ENCODE measurements at regions not wholly inside any gene's neighbourhood (a gene's known extent, or its start where the extent isn't known, plus 50 kb on each side); places are given as distances from the start of the nearest gene placed in this dataset.

DNA sequence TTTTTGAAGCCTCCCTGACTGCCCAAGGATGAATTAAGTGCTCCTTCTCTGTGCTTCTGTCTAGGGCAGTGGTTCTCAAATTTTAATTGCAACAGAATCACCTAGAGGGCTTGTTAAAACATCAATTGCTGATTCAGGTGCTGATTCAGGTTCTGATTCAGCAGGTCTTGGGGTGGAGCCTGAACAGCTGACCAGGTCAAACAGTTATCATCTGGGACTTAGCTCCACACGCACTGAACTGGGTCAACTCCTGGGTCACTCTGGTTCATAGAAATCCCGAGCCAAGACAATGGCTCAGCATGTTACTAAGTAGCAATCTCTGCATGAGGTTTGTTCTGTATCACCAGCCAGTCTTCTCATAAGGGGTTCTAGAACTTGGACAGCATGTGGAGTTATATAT is 192.3 kb downstream of the GJA1 start:
- TF ChIP-seq NFE2L1 (CRISPR knock-in tag; IDR thresholded peaks at IDR 0.05; ENCODE audit: borderline replicate concordance) (no peak), RAD21 (CRISPR knock-in tag; IDR thresholded peaks at IDR 0.05) (no peak), ZNF17 (CRISPR knock-in tag; IDR thresholded peaks at IDR 0.05) (no peak), ZNF263 (CRISPR knock-in tag; IDR thresholded peaks at IDR 0.05) (no peak), EP300 (IDR thresholded peaks at IDR 0.05; ENCODE audit: low read depth in 2 of 2, low read length in 2 of 2) (no peak), EP300 (CRISPR knock-in tag; IDR thresholded peaks at IDR 0.05; ENCODE audit: borderline replicate concordance) (no peak), ATF7 (IDR thresholded peaks at IDR 0.05) (no peak), ATF7 (CRISPR knock-in tag; IDR thresholded peaks at IDR 0.05) (no peak), ZZZ3 (CRISPR knock-in tag; IDR thresholded peaks at IDR 0.05; ENCODE audit: borderline replicate concordance) (no peak), EZH2 (conservative IDR thresholded peaks at IDR 0.05; ENCODE audit: low read depth, low read length) (no peak)
- TF ChIP-seq, protein P1, sequence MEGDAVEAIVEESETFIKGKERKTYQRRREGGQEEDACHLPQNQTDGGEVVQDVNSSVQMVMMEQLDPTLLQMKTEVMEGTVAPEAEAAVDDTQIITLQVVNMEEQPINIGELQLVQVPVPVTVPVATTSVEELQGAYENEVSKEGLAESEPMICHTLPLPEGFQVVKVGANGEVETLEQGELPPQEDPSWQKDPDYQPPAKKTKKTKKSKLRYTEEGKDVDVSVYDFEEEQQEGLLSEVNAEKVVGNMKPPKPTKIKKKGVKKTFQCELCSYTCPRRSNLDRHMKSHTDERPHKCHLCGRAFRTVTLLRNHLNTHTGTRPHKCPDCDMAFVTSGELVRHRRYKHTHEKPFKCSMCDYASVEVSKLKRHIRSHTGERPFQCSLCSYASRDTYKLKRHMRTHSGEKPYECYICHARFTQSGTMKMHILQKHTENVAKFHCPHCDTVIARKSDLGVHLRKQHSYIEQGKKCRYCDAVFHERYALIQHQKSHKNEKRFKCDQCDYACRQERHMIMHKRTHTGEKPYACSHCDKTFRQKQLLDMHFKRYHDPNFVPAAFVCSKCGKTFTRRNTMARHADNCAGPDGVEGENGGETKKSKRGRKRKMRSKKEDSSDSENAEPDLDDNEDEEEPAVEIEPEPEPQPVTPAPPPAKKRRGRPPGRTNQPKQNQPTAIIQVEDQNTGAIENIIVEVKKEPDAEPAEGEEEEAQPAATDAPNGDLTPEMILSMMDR (CRISPR knock-in tag; IDR thresholded peaks at IDR 0.05), result no peak
- TF ChIP-seq, protein P2, sequence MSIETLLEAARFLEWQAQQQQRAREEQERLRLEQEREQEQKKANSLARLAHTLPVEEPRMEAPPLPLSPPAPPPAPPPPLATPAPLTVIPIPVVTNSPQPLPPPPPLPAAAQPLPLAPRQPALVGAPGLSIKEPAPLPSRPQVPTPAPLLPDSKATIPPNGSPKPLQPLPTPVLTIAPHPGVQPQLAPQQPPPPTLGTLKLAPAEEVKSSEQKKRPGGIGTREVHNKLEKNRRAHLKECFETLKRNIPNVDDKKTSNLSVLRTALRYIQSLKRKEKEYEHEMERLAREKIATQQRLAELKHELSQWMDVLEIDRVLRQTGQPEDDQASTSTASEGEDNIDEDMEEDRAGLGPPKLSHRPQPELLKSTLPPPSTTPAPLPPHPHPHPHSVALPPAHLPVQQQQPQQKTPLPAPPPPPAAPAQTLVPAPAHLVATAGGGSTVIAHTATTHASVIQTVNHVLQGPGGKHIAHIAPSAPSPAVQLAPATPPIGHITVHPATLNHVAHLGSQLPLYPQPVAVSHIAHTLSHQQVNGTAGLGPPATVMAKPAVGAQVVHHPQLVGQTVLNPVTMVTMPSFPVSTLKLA (IDR thresholded peaks at IDR 0.05), result no peak
